Kidney (tissue), 13 donors: ENCODE measurements at regions not wholly inside any gene's neighbourhood (a gene's known extent, or its start where the extent isn't known, plus 50 kb on each side); places are given as distances from the start of the nearest gene placed in this dataset.
A peak's percentile ranks its signal among the peaks of the same experiment; 100 is the strongest.

Source experiments
- DNase-seq, 5 donors: peaks; one replicate each; pipeline ENCODE4 v3.0.0-alpha.2; 2013 to 2020
- FAIRE-seq: peaks from 2 replicates; lab custom pipeline; 2012; peaks lifted over from hg19 to GRCh38; lab: Jason Lieb, UNC
- H3K27ac ChIP-seq, 2 donors: one replicate each; pipeline ENCODE4 v1.7.0; 2013; ENCODE audit warnings: low read depth in 2 of 2, low read length in 2 of 2, inconsistent platforms in 1 of 2
- H3K27me3 ChIP-seq: one replicate; pipeline ENCODE4 v1.7.1; 2013; ENCODE audit warnings: low read length, inconsistent platforms; ENCODE audit not compliant: control insufficient read depth, insufficient read depth
- H3K36me3 ChIP-seq, 3 donors: one replicate each; pipeline versions ENCODE4 v1.7.0 to v1.7.1; 2013; ENCODE audit warnings: low read length in 3 of 3, control low read depth in 1 of 3, inconsistent platforms in 1 of 3; ENCODE audit not compliant: insufficient read depth in 3 of 3, control insufficient read depth in 2 of 3
- H3K4me1 ChIP-seq, 3 donors: one replicate each; pipeline versions ENCODE4 v1.7.0 to v1.7.1; 2013; ENCODE audit warnings: low read length in 3 of 3, inconsistent platforms in 1 of 3, low read depth in 1 of 3; ENCODE audit not compliant: control insufficient read depth in 2 of 3, insufficient read depth in 2 of 3
- H3K4me3 ChIP-seq, 3 donors: one replicate each; pipeline versions ENCODE4 v1.7.0 to v1.8.1; 2013; ENCODE audit warnings: low read length in 3 of 3, control low read depth in 1 of 3, inconsistent platforms in 1 of 3
- H3K9ac ChIP-seq, 3 donors: one replicate each; pipeline versions ENCODE4 v1.7.0 to v1.7.1; 2013; ENCODE audit warnings: low read length in 3 of 3, control low read depth in 1 of 3, inconsistent platforms in 1 of 3
- H3K9me3 ChIP-seq, 3 donors: one replicate each; pipeline versions ENCODE4 v1.7.0 to v1.7.1; 2013; ENCODE audit warnings: low read length in 3 of 3, control low read depth in 1 of 3, inconsistent platforms in 1 of 3; ENCODE audit not compliant: control insufficient read depth in 2 of 3, insufficient read depth in 1 of 3
- intact Hi-C: fragments of 100-400 bp; cut with DNase I; formaldehyde crosslinking; loops from one replicate; pipeline ENCODE4 v1.11.1; 2022
- TF ChIP-seq, protein P1 (sequence below): IDR thresholded peaks from 3 replicates; pipeline ENCODE4 v1.5.1; 2012; ENCODE audit warnings: mild to moderate bottlenecking, moderate library complexity, borderline replicate concordance; ENCODE audit not compliant: insufficient read depth; ENCODE audit errors: extremely low read depth
- donor health status: control.
- donor health status: control.
- donor health status: control.
- donor health status: control.
- donor health status: control.
- donor health status: DM: yes; HTN: yes; CAD: no.
- donor health status: Normal renal cell carcinoma (clear cell type).

GRCh38 chr12:59039005-59039404, 118.7 kb upstream of the LRIG3 start:
- Histone ChIP-seq H3K9me3 (no peaks in the 10 kb centered on the region), H3K36me3 (no peaks in the 10 kb centered on the region), H3K4me1 (peaks cover 0 to 5% (median 2%) of the 10 kb centered on the region in 3 donors), H3K9ac (no peak overlapping the region), H3K27me3 (no peaks in the 10 kb centered on the region), H3K27ac (no peak overlapping the region), H3K4me3 (no peak overlapping the region)
- intact Hi-C loops = no loop called here
- FAIRE-seq (peak; percentile 58), DNase-seq (no peak)
- TF ChIP-seq, protein P1, sequence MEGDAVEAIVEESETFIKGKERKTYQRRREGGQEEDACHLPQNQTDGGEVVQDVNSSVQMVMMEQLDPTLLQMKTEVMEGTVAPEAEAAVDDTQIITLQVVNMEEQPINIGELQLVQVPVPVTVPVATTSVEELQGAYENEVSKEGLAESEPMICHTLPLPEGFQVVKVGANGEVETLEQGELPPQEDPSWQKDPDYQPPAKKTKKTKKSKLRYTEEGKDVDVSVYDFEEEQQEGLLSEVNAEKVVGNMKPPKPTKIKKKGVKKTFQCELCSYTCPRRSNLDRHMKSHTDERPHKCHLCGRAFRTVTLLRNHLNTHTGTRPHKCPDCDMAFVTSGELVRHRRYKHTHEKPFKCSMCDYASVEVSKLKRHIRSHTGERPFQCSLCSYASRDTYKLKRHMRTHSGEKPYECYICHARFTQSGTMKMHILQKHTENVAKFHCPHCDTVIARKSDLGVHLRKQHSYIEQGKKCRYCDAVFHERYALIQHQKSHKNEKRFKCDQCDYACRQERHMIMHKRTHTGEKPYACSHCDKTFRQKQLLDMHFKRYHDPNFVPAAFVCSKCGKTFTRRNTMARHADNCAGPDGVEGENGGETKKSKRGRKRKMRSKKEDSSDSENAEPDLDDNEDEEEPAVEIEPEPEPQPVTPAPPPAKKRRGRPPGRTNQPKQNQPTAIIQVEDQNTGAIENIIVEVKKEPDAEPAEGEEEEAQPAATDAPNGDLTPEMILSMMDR = no peak

DNA sequence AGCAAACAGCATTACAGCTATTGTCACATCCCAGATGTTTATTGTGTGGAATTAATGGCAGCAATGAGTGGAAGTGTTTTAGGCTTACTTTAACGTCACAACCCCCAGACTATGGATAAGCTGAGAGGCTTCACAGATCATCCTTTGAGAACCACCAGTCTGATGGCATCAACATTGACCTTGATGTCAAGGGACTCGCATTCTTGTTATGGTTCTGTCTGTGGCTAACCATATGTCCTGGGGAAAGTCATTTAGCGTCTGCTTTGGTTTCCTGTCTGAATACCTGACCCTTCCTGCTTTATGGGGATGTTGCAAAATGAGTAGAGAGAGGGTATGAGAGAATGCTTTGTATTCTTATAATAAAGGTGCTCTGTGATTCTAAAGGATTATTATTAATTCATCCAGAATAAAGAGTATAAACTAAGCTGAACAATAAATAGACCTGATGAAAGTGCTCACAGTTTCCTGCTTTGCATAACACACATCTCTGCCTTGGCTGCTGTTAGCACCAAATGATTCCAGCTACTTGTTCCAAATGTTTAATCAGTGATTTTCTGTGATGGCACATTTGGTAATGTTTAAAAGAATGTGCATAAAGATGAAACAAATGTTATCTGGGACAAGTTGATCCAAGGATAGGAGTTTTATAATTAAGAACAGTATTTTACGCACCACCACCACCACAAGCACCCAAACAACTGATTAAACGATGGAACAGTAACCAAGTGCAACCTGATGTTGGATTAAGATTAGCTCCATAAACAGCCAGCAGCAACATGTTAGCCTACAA, 116.9 kb upstream of the LRIG3 start:
- H3K36me3 ChIP-seq = no peaks in the 10 kb centered on the region
- H3K4me1 ChIP-seq = peaks cover 0 to 5% (median 2%) of the 10 kb centered on the region in 3 donors
- H3K9ac ChIP-seq = no peak overlapping the region
- TF ChIP-seq, protein P1 = no peak
- no peaks in the 10 kb centered on the region for H3K27me3 ChIP-seq
- DNase-seq (no peak), FAIRE-seq (peak; percentile 71)
- H3K9me3 ChIP-seq = no peaks in the 10 kb centered on the region
- intact Hi-C loops = no loop called here
- H3K4me3 ChIP-seq = no peak overlapping the region
- H3K27ac ChIP-seq = no peak overlapping the region

GRCh38 chr12:59036347-59036746, 116.0 kb upstream of the LRIG3 start:
- no peaks in the 10 kb centered on the region for H3K9me3 ChIP-seq
- no peak overlapping the region for H3K9ac ChIP-seq
- H3K36me3 ChIP-seq = no peaks in the 10 kb centered on the region
- DNase-seq (no peak), FAIRE-seq (no peak)
- H3K4me3 ChIP-seq = no peak overlapping the region
- no peaks in the 10 kb centered on the region for H3K27me3 ChIP-seq
- H3K27ac ChIP-seq = no peak overlapping the region
- TF ChIP-seq, protein P1 = no peak
- intact Hi-C loops = no loop called here
- H3K4me1 ChIP-seq = peaks cover 0 to 8% (median 2%) of the 10 kb centered on the region in 3 donors
